ENCODE measurements at regions not wholly inside any gene's neighbourhood (a gene's known extent, or its start where the extent isn't known, plus 50 kb on each side); places are given as distances from the start of the nearest gene placed in this dataset.

GRCh38 chr20:40562031-40562430 lies 127.0 kb downstream of the MAFB start:
- Histone ChIP-seq H3K9me3 (ENCODE audit: insufficient read depth in 2 of 2, low read depth in 1 of 2, low read length in 1 of 2) (no peaks in the 10 kb centered on the region), H3K79me2 (ENCODE audit: control insufficient read depth in 1 of 2, insufficient read depth in 2 of 2, low read length in 2 of 2) (no peaks in the 10 kb centered on the region), H3K27me3 (replicated peaks in 1 of 4; ENCODE audit: control insufficient read depth in 3 of 4, extremely low read depth in 1 of 4, insufficient read depth in 3 of 4, low read length in 3 of 4) (no peaks in the 10 kb centered on the region; a peak in 1 of 7 replicates), H4K5ac (ENCODE audit: insufficient read length, low read depth, low read length) (no peak overlapping the region), H3K36me3 (ENCODE audit: control insufficient read depth in 2 of 4, insufficient read depth in 4 of 4, low read length in 3 of 4) (no peaks in the 10 kb centered on the region), H2BK120ac (replicated peaks; ENCODE audit: low read depth, low read length) (peak overlapping the region; percentile 51), H4K91ac (replicated peaks; ENCODE audit: insufficient read length, low read length) (no peak overlapping the region), H3K9ac (replicated peaks in 1 of 4; ENCODE audit: extremely low read depth in 1 of 4, low read depth in 3 of 4, low read length in 3 of 4) (no peak overlapping the region), H4K8ac (ENCODE audit: extremely low read depth, insufficient read depth, low read length) (no peak overlapping the region), H3K27ac (ENCODE audit: low read depth, low read length) (no peak overlapping the region), H3K14ac (ENCODE audit: insufficient read length) (peak overlapping the region; percentile 22), H3K56ac (replicated peaks; ENCODE audit: insufficient read length, low read depth, low read length) (no peak overlapping the region), H3K79me1 (ENCODE audit: low read depth, low read length) (no peaks in the 10 kb centered on the region), H2BK12ac (ENCODE audit: low read depth, low read length) (no peak overlapping the region), H3K23me2 (ENCODE audit: low read depth, low read length) (no peaks in the 10 kb centered on the region), H2BK5ac (ENCODE audit: low read depth, low read length) (peak overlapping the region; percentile 56; the same call in 1 of the 2 replicates), H2BK20ac (ENCODE audit: low read length) (no peak overlapping the region), H2AK5ac (ENCODE audit: low read depth, low read length) (no peak overlapping the region), H2BK15ac (ENCODE audit: low read length) (peak overlapping the region; percentile 31; the same call in 1 of the 2 replicates), H3K23ac (ENCODE audit: insufficient read length) (no peak overlapping the region), H4K20me1 (replicated peaks in 1 of 2; ENCODE audit: control insufficient read depth in 1 of 2, insufficient read depth in 2 of 2, low read length in 2 of 2) (no peaks in the 10 kb centered on the region), H3K4me1 (replicated peaks in 1 of 4; ENCODE audit: control insufficient read depth in 3 of 4, insufficient read depth in 4 of 4, low read length in 3 of 4) (peaks cover 0 to 3% (median 0%) of the 10 kb centered on the region in 4 experiments; a peak in 1 of 7 replicates), H3K4me3 (ENCODE audit: extremely low read depth in 1 of 4, insufficient read depth in 2 of 4, low read depth in 3 of 4, low read length in 4 of 4) (no peak overlapping the region), H3K4me2 (ENCODE audit: insufficient read depth in 1 of 2, low read depth in 2 of 2, low read length in 2 of 2) (no peak overlapping the region), H3K4ac (replicated peaks; ENCODE audit: insufficient read length, low read depth, low read length) (no peak overlapping the region), H3K18ac (ENCODE audit: extremely low read depth, low read length) (no peak overlapping the region; the same call in 1 of the 2 replicates), H2AFZ (ENCODE audit: low read length) (peak overlapping the region; percentile 45; the same call in 1 of the 2 replicates)
- POLR2A ChIA-PET (ENCODE audit: partially characterized antibody): no interaction called here
- no peak for TF ChIP-seq CTBP2 (IDR thresholded peaks at IDR 0.05; ENCODE audit: borderline replicate concordance, insufficient read depth, insufficient read length, low read length)
- TF ChIP-seq SUZ12 (IDR thresholded peaks at IDR 0.05; ENCODE audit: low read length): no peak
- no peak for TF ChIP-seq ZNF274 (IDR thresholded peaks at IDR 0.05; ENCODE audit: borderline replicate concordance, extremely low read depth, low read length)
- CTCF ChIA-PET (ENCODE audit: partially characterized antibody): interaction anchor here (1.0 to 1.2 kb wide), 2 partner anchors 9 to 14 kb away, joined by 3 read pairs; no protein-coding TSS in a partner anchor
- FAIRE-seq (no peak), DNase-seq (ENCODE audit: low read depth in 1 of 2, low spot score in 2 of 2) (no peak)
- WGBS, 2 experiments (ENCODE audit: extremely low coverage in 1 of 2, insufficient coverage in 1 of 2, insufficient read length in 1 of 2, insufficient replicate concordance in 2 of 2, low coverage in 1 of 2, low lambda C conversion rate in 2 of 2, missing lambda C conversion rate in 1 of 2): 93% methylated on average over 2 of the region's 2 CpGs; no CpG with 5 or more reads in 1 of the 2 experiments
